ENCODE measurements at regions not wholly inside any gene's neighbourhood (a gene's known extent, or its start where the extent isn't known, plus 50 kb on each side); places are given as distances from the start of the nearest gene placed in this dataset.
A peak's percentile ranks its signal among the peaks of the same experiment; 100 is the strongest.

DNA sequence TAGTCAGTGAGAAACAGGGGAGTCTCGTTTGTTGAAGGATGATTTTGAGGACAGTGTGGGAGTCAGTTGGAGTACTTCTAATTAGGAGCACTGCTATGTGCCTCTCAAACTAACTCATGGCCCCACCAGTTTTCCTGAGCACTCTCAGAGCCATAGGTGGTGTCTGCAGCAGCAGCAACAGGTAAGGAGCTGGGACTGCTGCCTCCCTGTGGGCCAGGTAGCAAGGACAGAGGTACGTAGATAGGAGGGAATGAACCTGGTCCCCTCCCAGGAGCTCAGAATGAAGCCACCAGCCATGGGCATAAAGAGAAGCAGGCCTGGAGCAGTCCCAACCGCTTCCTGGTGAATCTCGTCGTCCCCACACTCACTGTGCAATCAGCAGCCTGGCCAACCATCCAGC is 183.4 kb downstream of the BUD13 start:
- H3K4me1 ChIP-seq (ENCODE audit: control insufficient read depth, low read depth, low read length), result peaks cover 5% of the 10 kb centered on the region
- no peaks in the 10 kb centered on the region for H3K36me3 ChIP-seq (ENCODE audit: control insufficient read depth, low read depth, low read length)
- H3K27ac ChIP-seq (ENCODE audit: low read length), result no peak overlapping the region
- H3K9ac ChIP-seq (ENCODE audit: low read length), result no peak overlapping the region
- H3K9me3 ChIP-seq (ENCODE audit: control insufficient read depth, low read depth, low read length), result no peaks in the 10 kb centered on the region
- no peak overlapping the region for H3K4me3 ChIP-seq (ENCODE audit: low read length)
- peaks cover 27% of the 10 kb centered on the region for H3K27me3 ChIP-seq (ENCODE audit: control insufficient read depth, insufficient read depth, low read length)

DNA sequence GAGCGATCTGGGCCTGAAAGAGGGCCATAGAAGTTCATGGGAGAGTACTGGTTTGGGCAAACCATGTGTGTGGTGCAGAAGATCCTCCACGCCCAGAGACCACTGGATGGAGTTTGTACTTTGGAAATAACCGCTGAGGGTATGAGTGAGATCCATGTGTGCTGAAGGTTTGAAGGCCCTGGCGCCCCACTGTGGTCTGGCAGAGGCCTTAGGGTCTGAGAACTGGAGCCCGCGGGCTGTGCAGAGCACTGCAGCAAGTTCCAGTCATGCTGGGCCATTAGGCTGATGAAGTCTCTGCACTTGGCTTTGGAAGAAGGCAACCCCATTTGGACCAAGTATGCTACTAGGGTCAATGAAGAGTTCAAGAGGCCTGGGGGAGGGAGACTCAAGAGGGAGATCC is 186.4 kb downstream of the BUD13 start:
- peaks cover 57% of the 10 kb centered on the region for H3K27me3 ChIP-seq (ENCODE audit: control insufficient read depth, insufficient read depth, low read length)
- no peak overlapping the region for H3K4me3 ChIP-seq (ENCODE audit: low read length)
- H3K9ac ChIP-seq (ENCODE audit: low read length), result no peak overlapping the region
- peaks cover 12% of the 10 kb centered on the region for H3K4me1 ChIP-seq (ENCODE audit: control insufficient read depth, low read depth, low read length)
- no peaks in the 10 kb centered on the region for H3K9me3 ChIP-seq (ENCODE audit: control insufficient read depth, low read depth, low read length)
- no peak overlapping the region for H3K27ac ChIP-seq (ENCODE audit: low read length)
- no peaks in the 10 kb centered on the region for H3K36me3 ChIP-seq (ENCODE audit: control insufficient read depth, low read depth, low read length)

DNA sequence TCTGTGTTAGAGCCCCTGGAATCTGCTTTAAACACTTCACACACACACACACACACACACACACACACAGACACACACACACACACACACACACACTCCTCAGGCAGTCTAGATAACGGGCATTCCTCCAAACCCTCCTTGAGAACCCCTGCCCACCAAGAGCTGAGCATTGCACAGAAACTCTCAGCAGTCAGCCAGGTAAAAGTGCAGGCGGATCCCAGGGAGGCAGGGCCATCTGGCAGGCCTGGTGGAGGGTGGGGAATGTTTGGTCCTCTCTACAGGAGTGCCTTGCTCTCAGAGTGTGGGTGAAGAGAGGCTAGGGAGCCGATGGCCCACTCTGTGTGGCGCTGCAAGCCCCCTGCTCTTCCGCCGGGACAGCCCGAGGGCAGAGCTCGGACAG is 190.2 kb downstream of the BUD13 start:
- no peak overlapping the region for H3K4me3 ChIP-seq (ENCODE audit: low read length)
- H3K4me1 ChIP-seq (ENCODE audit: control insufficient read depth, low read depth, low read length), result peaks cover 27% of the 10 kb centered on the region
- no peak overlapping the region for H3K9ac ChIP-seq (ENCODE audit: low read length)
- peaks cover 95% of the 10 kb centered on the region for H3K27me3 ChIP-seq (ENCODE audit: control insufficient read depth, insufficient read depth, low read length)
- H3K36me3 ChIP-seq (ENCODE audit: control insufficient read depth, low read depth, low read length), result no peaks in the 10 kb centered on the region
- no peak overlapping the region for H3K27ac ChIP-seq (ENCODE audit: low read length)
- H3K9me3 ChIP-seq (ENCODE audit: control insufficient read depth, low read depth, low read length), result no peaks in the 10 kb centered on the region

DNA sequence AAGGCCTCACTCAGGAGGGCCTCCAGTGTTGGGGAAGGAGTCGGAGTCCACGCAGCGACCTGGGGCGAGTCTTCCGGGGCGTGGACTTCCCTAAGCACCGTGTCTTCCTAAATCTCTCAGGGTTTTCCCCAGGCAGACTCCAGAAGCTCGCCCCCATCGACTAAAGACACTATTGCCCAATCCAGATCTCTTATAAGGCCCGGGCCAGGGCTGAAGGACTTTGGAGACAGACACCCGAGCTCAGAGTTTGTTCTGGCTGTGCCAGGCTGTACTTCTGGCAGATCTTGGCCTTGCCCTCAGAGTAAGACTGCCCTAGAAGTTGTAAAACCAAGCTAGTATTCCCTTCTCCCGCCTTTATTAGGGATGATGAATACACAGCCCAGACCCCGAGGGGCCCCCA is 191.4 kb downstream of the BUD13 start:
- H3K27ac ChIP-seq (ENCODE audit: low read length), result no peak overlapping the region
- peaks cover 100% of the 10 kb centered on the region for H3K27me3 ChIP-seq (ENCODE audit: control insufficient read depth, insufficient read depth, low read length)
- H3K4me3 ChIP-seq (ENCODE audit: low read length), result peak overlapping the region; percentile 25
- H3K9ac ChIP-seq (ENCODE audit: low read length), result no peak overlapping the region
- H3K36me3 ChIP-seq (ENCODE audit: control insufficient read depth, low read depth, low read length), result no peaks in the 10 kb centered on the region
- peaks cover 27% of the 10 kb centered on the region for H3K4me1 ChIP-seq (ENCODE audit: control insufficient read depth, low read depth, low read length)
- no peaks in the 10 kb centered on the region for H3K9me3 ChIP-seq (ENCODE audit: control insufficient read depth, low read depth, low read length)

DNA sequence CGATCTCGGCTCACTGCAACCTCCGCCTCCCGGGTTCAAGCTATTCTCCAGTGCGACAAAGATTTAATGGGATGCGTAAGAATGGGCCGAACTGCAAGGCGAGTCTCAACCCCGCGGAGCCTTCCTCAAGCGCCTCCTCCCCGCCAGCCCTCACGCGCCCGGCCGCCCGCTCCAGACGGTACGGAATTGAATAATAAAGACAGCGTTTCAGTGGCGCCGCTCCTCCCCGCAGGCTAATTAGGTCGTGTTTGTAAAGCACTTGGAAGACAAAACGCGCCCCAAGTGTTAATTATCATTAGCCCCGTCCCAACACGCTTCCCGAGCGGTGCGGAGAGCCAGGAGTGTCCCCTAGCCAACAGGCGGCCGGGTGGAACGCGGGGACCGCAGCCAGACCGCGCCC is 192.0 kb downstream of the BUD13 start:
- Histone ChIP-seq H3K4me3 (ENCODE audit: low read length) (peak overlapping the region; percentile 25), H3K27ac (ENCODE audit: low read length) (no peak overlapping the region), H3K36me3 (ENCODE audit: control insufficient read depth, low read depth, low read length) (no peaks in the 10 kb centered on the region), H3K4me1 (ENCODE audit: control insufficient read depth, low read depth, low read length) (peaks cover 27% of the 10 kb centered on the region), H3K9me3 (ENCODE audit: control insufficient read depth, low read depth, low read length) (no peaks in the 10 kb centered on the region), H3K27me3 (ENCODE audit: control insufficient read depth, insufficient read depth, low read length) (peaks cover 96% of the 10 kb centered on the region), H3K9ac (ENCODE audit: low read length) (no peak overlapping the region)

DNA sequence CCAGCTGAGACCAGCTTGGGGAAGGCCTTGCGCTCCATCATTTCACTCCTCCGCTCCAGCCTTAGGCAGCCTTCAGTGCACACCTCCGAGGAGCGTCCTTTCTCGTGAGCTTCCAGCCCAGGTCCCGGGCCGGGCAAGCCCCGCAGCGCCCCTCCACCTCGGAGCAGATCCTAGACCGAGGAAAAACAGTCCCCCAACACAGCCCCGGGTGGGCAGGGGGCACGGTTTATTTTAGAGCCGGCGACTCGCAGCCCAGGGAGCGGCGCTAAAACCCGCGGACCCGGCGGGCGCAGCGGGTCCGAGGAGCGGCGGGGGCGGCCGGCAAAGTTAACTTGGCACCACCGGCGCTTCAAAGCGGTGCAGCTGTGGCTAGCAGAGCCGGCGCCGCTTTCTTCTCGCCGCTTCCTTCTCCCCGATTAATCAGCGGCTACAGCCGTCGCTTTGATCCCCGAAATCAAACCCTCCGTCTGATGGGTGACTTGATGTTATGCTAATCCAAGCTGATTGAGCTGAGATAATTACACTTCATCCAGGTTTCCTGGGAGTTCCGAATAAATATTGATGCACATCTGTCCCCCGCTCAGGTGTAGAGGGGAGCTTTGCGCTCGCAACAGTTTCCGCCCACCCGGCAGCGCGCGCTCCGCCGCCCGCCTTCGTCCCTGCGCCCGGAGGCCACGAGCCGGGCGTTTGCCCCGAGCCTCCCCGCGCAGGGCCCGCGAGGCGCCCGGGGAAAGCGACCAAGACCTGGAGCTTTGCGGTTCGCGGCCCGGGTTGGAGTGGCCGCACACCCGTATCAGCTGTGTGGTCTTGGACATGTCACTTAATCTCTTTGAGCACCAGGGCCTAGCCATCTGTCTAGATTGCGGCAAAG is 192.7 kb downstream of the BUD13 start:
- Histone ChIP-seq H3K9ac (ENCODE audit: low read length) (peak overlapping the region; percentile 20), H3K4me1 (ENCODE audit: control insufficient read depth, low read depth, low read length) (peaks cover 27% of the 10 kb centered on the region), H3K9me3 (ENCODE audit: control insufficient read depth, low read depth, low read length) (no peaks in the 10 kb centered on the region), H3K4me3 (ENCODE audit: low read length) (peak overlapping the region; percentile 49), H3K36me3 (ENCODE audit: control insufficient read depth, low read depth, low read length) (no peaks in the 10 kb centered on the region), H3K27me3 (ENCODE audit: control insufficient read depth, insufficient read depth, low read length) (peaks cover 89% of the 10 kb centered on the region), H3K27ac (ENCODE audit: low read length) (no peak overlapping the region)

DNA sequence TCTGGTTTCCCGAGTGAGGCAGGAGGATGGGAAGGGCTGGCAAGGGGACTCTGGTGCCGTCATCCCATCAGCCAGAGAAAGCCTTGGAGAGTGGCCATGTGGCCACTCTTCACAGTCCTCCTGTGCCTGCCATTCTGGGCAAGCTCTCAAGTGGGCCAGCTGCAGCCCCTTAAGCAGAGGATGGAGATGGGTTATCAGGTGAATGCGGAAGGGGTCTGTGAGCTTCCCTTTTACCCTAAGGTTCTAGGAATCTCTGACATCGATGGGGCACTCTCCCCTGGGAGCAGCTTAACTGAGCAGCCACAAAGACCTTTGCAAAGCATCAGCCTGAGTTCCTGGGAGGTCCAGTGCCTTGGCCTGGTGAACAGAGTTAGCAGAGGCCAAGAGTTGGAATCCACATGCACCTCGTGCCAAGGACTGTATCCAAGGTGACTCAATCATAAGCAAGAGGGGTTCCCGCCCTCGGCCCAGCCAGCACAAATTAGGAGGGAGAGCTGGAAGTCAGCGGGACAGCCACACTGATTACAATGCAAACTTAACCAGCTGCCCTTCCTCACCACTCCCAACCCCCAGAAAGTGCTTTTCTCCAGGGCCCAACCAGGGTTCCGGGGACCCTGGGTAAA is 193.6 kb downstream of the BUD13 start:
- Histone ChIP-seq H3K27ac (ENCODE audit: low read length) (no peak overlapping the region), H3K9me3 (ENCODE audit: control insufficient read depth, low read depth, low read length) (no peaks in the 10 kb centered on the region), H3K27me3 (ENCODE audit: control insufficient read depth, insufficient read depth, low read length) (peaks cover 80% of the 10 kb centered on the region), H3K4me1 (ENCODE audit: control insufficient read depth, low read depth, low read length) (peaks cover 21% of the 10 kb centered on the region), H3K9ac (ENCODE audit: low read length) (no peak overlapping the region), H3K4me3 (ENCODE audit: low read length) (peak overlapping the region; percentile 49), H3K36me3 (ENCODE audit: control insufficient read depth, low read depth, low read length) (no peaks in the 10 kb centered on the region)

DNA sequence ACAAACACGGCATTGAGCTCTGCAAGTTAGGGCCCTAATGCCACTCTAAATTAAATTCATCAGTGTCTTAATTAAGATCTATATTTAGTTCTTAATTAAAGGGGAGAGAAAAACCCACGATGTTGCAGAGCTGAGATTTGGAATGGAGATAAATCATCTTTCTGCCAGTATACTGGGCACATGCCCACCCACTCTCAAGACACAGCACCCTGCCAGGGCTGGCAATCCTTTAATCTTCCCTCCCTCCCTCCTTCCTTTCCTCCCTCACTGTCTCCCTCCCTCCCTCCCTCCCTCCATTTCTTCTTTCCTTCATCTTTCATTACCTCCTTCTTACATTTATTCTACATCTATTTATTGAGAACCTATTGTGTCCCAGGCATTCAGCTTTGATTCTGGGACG is 194.8 kb downstream of the BUD13 start:
- no peaks in the 10 kb centered on the region for H3K36me3 ChIP-seq (ENCODE audit: control insufficient read depth, low read depth, low read length)
- no peak overlapping the region for H3K4me3 ChIP-seq (ENCODE audit: low read length)
- H3K9me3 ChIP-seq (ENCODE audit: control insufficient read depth, low read depth, low read length), result no peaks in the 10 kb centered on the region
- H3K27me3 ChIP-seq (ENCODE audit: control insufficient read depth, insufficient read depth, low read length), result peaks cover 68% of the 10 kb centered on the region
- peaks cover 21% of the 10 kb centered on the region for H3K4me1 ChIP-seq (ENCODE audit: control insufficient read depth, low read depth, low read length)
- no peak overlapping the region for H3K27ac ChIP-seq (ENCODE audit: low read length)
- no peak overlapping the region for H3K9ac ChIP-seq (ENCODE audit: low read length)

DNA sequence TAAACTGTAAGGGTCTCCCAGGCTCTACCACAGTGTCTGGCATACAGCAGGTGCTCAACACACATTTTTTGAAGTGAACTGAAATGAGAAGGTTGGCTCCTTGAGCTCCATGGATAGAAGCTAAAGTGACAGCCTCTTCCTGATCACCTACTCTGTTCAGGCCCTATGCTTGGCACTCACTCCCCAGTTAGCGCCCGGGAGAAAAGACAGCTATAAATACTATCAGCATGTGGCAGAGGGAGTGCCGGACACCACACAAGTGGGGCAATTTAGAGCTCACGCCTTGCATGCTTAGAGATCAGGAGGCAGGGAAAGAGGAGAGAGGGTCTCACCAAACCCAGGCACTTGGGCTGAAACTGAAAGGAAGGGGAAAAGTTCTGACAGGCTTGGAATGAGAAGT is 195.5 kb downstream of the BUD13 start:
- Histone ChIP-seq H3K4me3 (ENCODE audit: low read length) (no peak overlapping the region), H3K9me3 (ENCODE audit: control insufficient read depth, low read depth, low read length) (no peaks in the 10 kb centered on the region), H3K36me3 (ENCODE audit: control insufficient read depth, low read depth, low read length) (no peaks in the 10 kb centered on the region), H3K27me3 (ENCODE audit: control insufficient read depth, insufficient read depth, low read length) (peaks cover 61% of the 10 kb centered on the region), H3K9ac (ENCODE audit: low read length) (no peak overlapping the region), H3K27ac (ENCODE audit: low read length) (no peak overlapping the region), H3K4me1 (ENCODE audit: control insufficient read depth, low read depth, low read length) (peaks cover 21% of the 10 kb centered on the region)

DNA sequence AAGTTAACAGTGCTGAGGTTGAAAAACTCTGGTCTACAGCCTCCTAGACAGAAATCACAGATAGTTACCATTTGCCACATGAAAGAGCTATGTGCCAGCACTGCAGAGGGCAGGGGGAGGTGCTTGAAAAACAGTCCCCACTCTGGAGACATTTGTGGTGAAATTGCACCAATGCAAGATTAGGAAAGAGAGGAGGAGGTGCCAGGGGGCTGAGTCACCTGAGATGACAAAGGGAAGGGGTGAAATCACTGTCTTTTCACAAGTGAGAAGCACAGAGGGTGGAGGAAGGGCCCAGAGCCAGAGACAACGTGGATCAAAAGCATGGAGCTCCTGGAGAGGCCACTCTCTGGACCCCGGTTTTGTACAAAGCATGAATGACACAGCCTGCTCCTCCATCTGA is 196.3 kb downstream of the BUD13 start:
- Histone ChIP-seq H3K9ac (ENCODE audit: low read length) (no peak overlapping the region), H3K4me1 (ENCODE audit: control insufficient read depth, low read depth, low read length) (peaks cover 16% of the 10 kb centered on the region), H3K9me3 (ENCODE audit: control insufficient read depth, low read depth, low read length) (no peaks in the 10 kb centered on the region), H3K4me3 (ENCODE audit: low read length) (no peak overlapping the region), H3K27me3 (ENCODE audit: control insufficient read depth, insufficient read depth, low read length) (peaks cover 53% of the 10 kb centered on the region), H3K36me3 (ENCODE audit: control insufficient read depth, low read depth, low read length) (no peaks in the 10 kb centered on the region), H3K27ac (ENCODE audit: low read length) (no peak overlapping the region)

DNA sequence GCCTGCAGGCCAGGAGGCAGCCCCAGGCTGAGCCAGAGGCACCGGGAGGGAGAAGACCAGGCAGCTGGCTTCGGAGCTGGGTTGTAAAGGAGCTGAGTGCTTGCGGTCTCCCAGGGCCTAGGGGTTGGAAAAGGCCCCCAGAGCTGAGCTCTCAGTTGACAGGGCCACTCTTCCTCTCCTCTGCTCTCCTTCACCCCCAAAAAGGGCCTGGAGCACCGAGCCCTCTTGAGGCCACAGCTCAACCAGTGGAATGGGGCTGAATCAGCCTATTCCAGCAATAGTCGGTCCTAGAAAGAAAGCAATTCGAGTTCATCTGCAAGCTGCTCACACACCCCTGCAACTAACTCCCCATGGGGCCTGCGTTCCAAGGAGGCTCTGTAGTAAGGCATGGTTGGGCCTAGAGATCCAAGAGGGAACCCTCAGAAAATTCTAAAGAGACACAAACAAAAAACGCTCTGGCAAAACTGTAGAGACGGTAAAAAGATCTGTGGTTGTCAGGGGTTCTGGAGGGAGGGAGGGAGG is 205.0 kb downstream of the BUD13 start:
- Histone ChIP-seq H3K27ac (ENCODE audit: low read length) (no peak overlapping the region), H3K4me1 (ENCODE audit: control insufficient read depth, low read depth, low read length) (no peaks in the 10 kb centered on the region), H3K9ac (ENCODE audit: low read length) (no peak overlapping the region), H3K27me3 (ENCODE audit: control insufficient read depth, insufficient read depth, low read length) (no peaks in the 10 kb centered on the region), H3K4me3 (ENCODE audit: low read length) (no peak overlapping the region), H3K36me3 (ENCODE audit: control insufficient read depth, low read depth, low read length) (no peaks in the 10 kb centered on the region), H3K9me3 (ENCODE audit: control insufficient read depth, low read depth, low read length) (no peaks in the 10 kb centered on the region)

DNA sequence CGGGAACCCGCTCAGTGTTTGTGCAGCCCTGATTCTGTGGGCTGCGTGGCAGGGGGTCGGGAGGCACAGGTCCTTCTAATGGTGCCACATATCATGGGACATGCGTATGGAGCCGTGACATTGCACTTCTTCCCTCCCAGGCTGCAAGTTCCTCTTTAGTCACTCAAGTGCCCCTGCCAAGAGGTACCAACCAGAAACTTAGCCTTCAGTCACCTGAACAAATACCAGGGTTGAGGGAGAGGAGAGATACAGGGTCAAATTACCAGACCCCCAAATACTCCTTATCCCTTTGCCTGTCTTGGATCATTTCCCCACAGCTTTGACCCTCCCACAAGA is 209.1 kb downstream of the BUD13 start:
- no peaks in the 10 kb centered on the region for H3K4me1 ChIP-seq (ENCODE audit: control insufficient read depth, low read depth, low read length)
- H3K27me3 ChIP-seq (ENCODE audit: control insufficient read depth, insufficient read depth, low read length), result no peaks in the 10 kb centered on the region
- no peaks in the 10 kb centered on the region for H3K9me3 ChIP-seq (ENCODE audit: control insufficient read depth, low read depth, low read length)
- no peak overlapping the region for H3K9ac ChIP-seq (ENCODE audit: low read length)
- no peaks in the 10 kb centered on the region for H3K36me3 ChIP-seq (ENCODE audit: control insufficient read depth, low read depth, low read length)
- H3K27ac ChIP-seq (ENCODE audit: low read length), result no peak overlapping the region
- no peak overlapping the region for H3K4me3 ChIP-seq (ENCODE audit: low read length)

Measured in iPS-18a (cell line).